Cardiac fibroblast (primary cell): ENCODE measurements at regions not wholly inside any gene's neighbourhood (a gene's known extent, or its start where the extent isn't known, plus 50 kb on each side); places are given as distances from the start of the nearest gene placed in this dataset.
"Not testable (repeated sequence)": the region's sequence is repeated elsewhere in the genome, so short reads cannot be mapped to it uniquely, and the experiment has no call there.

Experiments
- DNase-seq, 2 donors: peaks; one replicate each; pipeline versions ENCODE4 v3.0.0 to v3.0.0-alpha.2; 2010; ENCODE audit warnings: low read depth in 2 of 2
- H3K4me3 ChIP-seq, 2 donors: replicated peaks in 1 of 2; 1 replicate in 1 of 2; 2 replicates in 1 of 2; pipeline ENCODE4 v1.5.1; 2011; ENCODE audit warnings: low read depth in 2 of 2, low read length in 2 of 2, mild to moderate bottlenecking in 2 of 2, moderate library complexity in 1 of 2
- CTCF ChIP-seq: IDR thresholded peaks from one replicate; pipeline ENCODE4 v1.5.1; 2011; ENCODE audit warnings: low read depth, mild to moderate bottlenecking, low read length, inconsistent platforms

DNA sequence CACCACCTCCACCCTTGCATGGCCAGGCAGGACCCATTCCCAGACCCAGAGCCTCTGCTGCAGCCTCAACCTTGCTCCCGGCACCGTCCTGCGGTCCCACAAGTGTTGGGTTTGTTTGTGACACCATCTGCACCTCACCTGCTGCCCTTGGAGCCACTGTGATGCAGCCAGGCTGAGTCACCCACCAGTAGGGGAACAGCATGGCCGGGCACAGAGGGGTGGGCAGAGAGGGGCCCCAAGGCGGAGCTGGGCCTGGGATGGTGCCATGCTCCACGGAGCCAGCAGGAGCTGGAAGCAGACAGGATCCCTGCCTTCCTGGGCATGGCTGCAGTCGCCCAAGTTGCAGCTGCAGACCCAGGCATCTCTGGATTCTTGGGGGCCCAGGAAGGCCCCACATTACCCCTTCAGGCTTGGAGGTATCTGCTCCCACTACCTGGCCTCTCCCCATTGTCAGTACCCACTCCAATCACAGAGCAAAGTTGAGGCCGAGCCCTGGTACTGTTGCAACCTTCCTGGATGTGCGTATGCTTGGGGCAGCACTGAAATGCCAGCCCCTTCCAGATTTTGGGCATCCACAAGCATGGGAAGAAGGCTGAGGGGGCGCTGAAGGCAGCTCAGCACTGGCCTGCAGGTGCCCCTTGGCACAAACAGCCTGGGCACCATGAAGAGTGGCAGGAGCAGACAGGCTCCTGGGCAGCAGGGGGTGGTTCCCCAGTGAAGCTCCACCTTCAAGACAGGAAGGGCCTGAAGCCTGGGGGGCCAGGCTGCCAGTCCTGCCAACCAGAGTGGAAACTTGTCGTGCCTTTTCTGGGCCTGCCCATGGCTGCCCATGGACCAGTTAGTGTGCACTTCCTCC, 172.8 kb downstream of the MATN1 start:
- no peak for TF ChIP-seq CTCF
- no peak for DNase-seq

DNA sequence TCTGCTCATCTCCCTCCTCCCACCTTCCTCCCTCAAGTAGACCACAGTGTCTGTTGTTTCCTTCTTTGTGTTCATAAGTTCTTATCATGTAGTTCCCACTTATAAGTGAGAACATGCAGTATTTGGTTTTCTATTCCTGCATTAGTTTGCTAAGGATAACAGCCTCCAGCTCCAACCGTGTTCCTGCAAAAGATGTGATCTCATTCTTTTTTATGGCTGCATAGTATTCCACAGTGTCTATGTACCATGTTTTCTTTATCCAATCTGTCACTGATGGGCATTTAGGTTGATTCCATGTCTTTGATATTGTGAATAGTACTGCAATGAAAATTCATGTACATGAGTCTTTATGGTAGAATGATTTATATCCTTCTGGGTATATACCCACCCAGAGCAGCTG, 173.5 kb downstream of the MATN1 start:
- H3K4me3 ChIP-seq, DNase-seq: not testable (repeated sequence)

More for the DNA sequence above, 172.8 kb downstream of the MATN1 start:
- no peak overlapping the region for H3K4me3 ChIP-seq

- TF ChIP-seq CTCF: no peak
- DNase-seq: no peak
- H3K4me3 ChIP-seq: no peak overlapping the region
Observed at GRCh38 chr1:30548294-30548693, 175.1 kb downstream of the MATN1 start.

- H3K4me3 ChIP-seq, DNase-seq: not testable (repeated sequence)
Observed at GRCh38 chr1:30547326-30547725, 176.1 kb downstream of the MATN1 start.

DNA sequence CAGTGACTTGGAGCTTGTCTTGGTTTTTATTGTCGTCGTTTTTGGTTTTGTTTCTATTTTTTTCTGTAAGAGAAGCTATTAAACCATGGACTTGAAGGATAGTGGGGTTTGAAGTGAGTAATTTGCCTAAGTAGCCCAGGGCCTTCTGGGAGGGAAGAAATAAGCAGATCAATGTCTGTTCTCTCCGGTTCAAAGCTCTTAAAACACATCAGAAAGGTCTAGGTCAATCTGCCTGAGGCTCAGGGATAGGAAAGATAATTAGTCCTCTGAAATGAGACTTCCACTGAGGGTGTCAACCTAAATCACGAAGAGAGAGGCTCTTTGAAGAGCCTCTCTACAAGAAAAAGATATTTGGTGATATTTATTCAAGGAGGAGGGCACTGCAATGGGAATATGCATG, 178.0 kb downstream of the MATN1 start:
- H3K4me3 ChIP-seq: no peak overlapping the region
- TF ChIP-seq CTCF: no peak
- no peak for DNase-seq

- H3K4me3 ChIP-seq: no peak overlapping the region
- DNase-seq: no peak
- no peak for TF ChIP-seq CTCF
Observed at GRCh38 chr1:30541721-30542485, 181.5 kb downstream of the MATN1 start.

DNA sequence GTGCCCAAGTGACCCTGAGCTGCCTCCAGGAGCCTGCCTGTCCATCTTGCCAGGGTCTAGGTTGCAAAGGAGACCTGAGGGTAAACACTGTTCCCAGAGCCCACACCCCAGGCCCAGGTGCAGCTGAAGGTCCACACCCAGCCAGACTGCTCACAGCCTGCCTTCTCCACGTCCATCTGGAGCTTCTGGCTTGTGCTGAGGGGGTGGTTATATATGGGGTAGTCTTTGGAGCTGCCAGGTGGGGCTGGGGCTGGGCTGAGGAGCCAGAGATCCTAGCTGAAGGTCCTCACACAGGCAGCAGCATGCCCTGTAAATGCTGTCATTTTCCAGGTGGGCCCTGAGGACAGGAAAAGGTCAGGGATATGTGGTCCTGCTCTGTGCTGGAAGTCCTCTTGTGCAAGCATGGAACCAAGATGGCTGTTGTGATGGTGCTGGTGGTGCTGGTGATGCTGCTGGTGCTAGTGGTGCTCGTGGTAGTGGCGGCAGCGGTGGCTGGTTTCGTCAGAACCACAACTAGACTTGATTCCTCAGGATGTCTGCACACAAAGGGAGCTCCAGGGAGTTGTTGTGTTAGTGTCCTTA, 182.7 kb downstream of the MATN1 start:
- no peak for TF ChIP-seq CTCF
- DNase-seq: no peak
- no peak overlapping the region for H3K4me3 ChIP-seq
